ENCODE measurements at regions not wholly inside any gene's neighbourhood (a gene's known extent, or its start where the extent isn't known, plus 50 kb on each side); places are given as distances from the start of the nearest gene placed in this dataset.
A peak's percentile ranks its signal among the peaks of the same experiment; 100 is the strongest.

GRCh38 chr5:7094626-7095025, 301.3 kb upstream of the ADCY2 start:
- Histone ChIP-seq H2BK5ac (ENCODE audit: low read length) (no peak overlapping the region), H3K56ac (ENCODE audit: low read length) (no peak overlapping the region), H3K9ac (ENCODE audit: low read length) (no peak overlapping the region), H3K27ac (ENCODE audit: low read depth, low read length) (no peak overlapping the region), H3K79me2 (ENCODE audit: control insufficient read depth, insufficient read depth, low read length) (no peaks in the 10 kb centered on the region), H2AK5ac (ENCODE audit: low read length) (no peak overlapping the region), H3K4me3 (ENCODE audit: low read length) (no peak overlapping the region), H3K4me1 (ENCODE audit: control insufficient read depth, low read depth, low read length) (no peaks in the 10 kb centered on the region), H3K4me2 (ENCODE audit: low read length) (no peak overlapping the region), H3K23ac (ENCODE audit: low read length) (no peak overlapping the region), H2BK15ac (replicated peaks; ENCODE audit: low read depth) (no peak overlapping the region), H3K27me3 (ENCODE audit: insufficient read depth, low read length, poor library complexity) (no peaks in the 10 kb centered on the region), H4K5ac (ENCODE audit: low read length) (no peak overlapping the region), H3K4ac (ENCODE audit: low read depth, low read length) (no peak overlapping the region), H3K79me1 (ENCODE audit: low read length) (no peaks in the 10 kb centered on the region), H4K8ac (ENCODE audit: low read depth, low read length) (no peak overlapping the region), H2BK120ac (ENCODE audit: low read depth, low read length) (no peak overlapping the region), H3K18ac (ENCODE audit: low read length) (no peak overlapping the region), H3K36me3 (ENCODE audit: control insufficient read depth, insufficient read depth, low read length) (no peaks in the 10 kb centered on the region)
- peak; percentile 71 for DNase-seq
- no CpG with 5 or more reads among the region's 3 CpGs for WGBS (ENCODE audit: extremely low coverage, insufficient coverage, low lambda C conversion rate)

- no peak overlapping the region for H3K18ac ChIP-seq (ENCODE audit: low read length)
- no peak overlapping the region for H2BK5ac ChIP-seq (ENCODE audit: low read length)
- H2AK5ac ChIP-seq (ENCODE audit: low read length): no peak overlapping the region
- no peaks in the 10 kb centered on the region for H3K79me1 ChIP-seq (ENCODE audit: low read length)
- H3K4ac ChIP-seq (ENCODE audit: low read depth, low read length): no peak overlapping the region
- H3K56ac ChIP-seq (ENCODE audit: low read length): no peak overlapping the region
- H3K4me3 ChIP-seq (ENCODE audit: low read length): no peak overlapping the region
- H3K36me3 ChIP-seq (ENCODE audit: control insufficient read depth, insufficient read depth, low read length): no peaks in the 10 kb centered on the region
- H4K8ac ChIP-seq (ENCODE audit: low read depth, low read length): no peak overlapping the region
- no peak overlapping the region for H2BK120ac ChIP-seq (ENCODE audit: low read depth, low read length)
- WGBS (ENCODE audit: extremely low coverage, insufficient coverage, low lambda C conversion rate): no CpG with 5 or more reads among the region's 2 CpGs
- no peaks in the 10 kb centered on the region for H3K4me1 ChIP-seq (ENCODE audit: control insufficient read depth, low read depth, low read length)
- no peak overlapping the region for H3K27ac ChIP-seq (ENCODE audit: low read depth, low read length)
- no peak overlapping the region for H4K5ac ChIP-seq (ENCODE audit: low read length)
- no peak overlapping the region for H3K23ac ChIP-seq (ENCODE audit: low read length)
- no peaks in the 10 kb centered on the region for H3K79me2 ChIP-seq (ENCODE audit: control insufficient read depth, insufficient read depth, low read length)
- H3K4me2 ChIP-seq (ENCODE audit: low read length): no peak overlapping the region
- no peak overlapping the region for H2BK15ac ChIP-seq (replicated peaks; ENCODE audit: low read depth)
- H3K9ac ChIP-seq (ENCODE audit: low read length): no peak overlapping the region
- no peak for DNase-seq
- H3K27me3 ChIP-seq (ENCODE audit: insufficient read depth, low read length, poor library complexity): no peaks in the 10 kb centered on the region
These were observed 299.6 kb upstream of the ADCY2 start for GRCh38 chr5:7096294-7096693.

- H3K4ac ChIP-seq (ENCODE audit: low read depth, low read length): peak overlapping the region; percentile 12
- no peak overlapping the region for H3K4me2 ChIP-seq (ENCODE audit: low read length)
- no peak overlapping the region for H3K9ac ChIP-seq (ENCODE audit: low read length)
- H2BK120ac ChIP-seq (ENCODE audit: low read depth, low read length): no peak overlapping the region
- no peaks in the 10 kb centered on the region for H3K4me1 ChIP-seq (ENCODE audit: control insufficient read depth, low read depth, low read length)
- H3K56ac ChIP-seq (ENCODE audit: low read length): no peak overlapping the region
- H3K27ac ChIP-seq (ENCODE audit: low read depth, low read length): no peak overlapping the region
- no peak overlapping the region for H3K23ac ChIP-seq (ENCODE audit: low read length)
- no CpG with 5 or more reads among the region's 5 CpGs for WGBS (ENCODE audit: extremely low coverage, insufficient coverage, low lambda C conversion rate)
- DNase-seq: no peak
- no peak overlapping the region for H2BK15ac ChIP-seq (replicated peaks; ENCODE audit: low read depth)
- no peak overlapping the region for H3K18ac ChIP-seq (ENCODE audit: low read length)
- no peak overlapping the region for H2BK5ac ChIP-seq (ENCODE audit: low read length)
- H3K79me1 ChIP-seq (ENCODE audit: low read length): no peaks in the 10 kb centered on the region
- H3K4me3 ChIP-seq (ENCODE audit: low read length): no peak overlapping the region
- H3K27me3 ChIP-seq (ENCODE audit: insufficient read depth, low read length, poor library complexity): no peaks in the 10 kb centered on the region
- no peak overlapping the region for H2AK5ac ChIP-seq (ENCODE audit: low read length)
- H3K36me3 ChIP-seq (ENCODE audit: control insufficient read depth, insufficient read depth, low read length): no peaks in the 10 kb centered on the region
- H4K8ac ChIP-seq (ENCODE audit: low read depth, low read length): no peak overlapping the region
- H4K5ac ChIP-seq (ENCODE audit: low read length): no peak overlapping the region
- H3K79me2 ChIP-seq (ENCODE audit: control insufficient read depth, insufficient read depth, low read length): no peaks in the 10 kb centered on the region
These were observed 290.6 kb upstream of the ADCY2 start for GRCh38 chr5:7105358-7105757.

- Histone ChIP-seq H3K27me3 (ENCODE audit: insufficient read depth, low read length, poor library complexity) (peaks cover 1% of the 10 kb centered on the region), H4K5ac (ENCODE audit: low read length) (no peak overlapping the region), H3K4me1 (ENCODE audit: control insufficient read depth, low read depth, low read length) (no peaks in the 10 kb centered on the region), H3K56ac (ENCODE audit: low read length) (no peak overlapping the region), H4K8ac (ENCODE audit: low read depth, low read length) (no peak overlapping the region), H3K9ac (ENCODE audit: low read length) (no peak overlapping the region), H2BK120ac (ENCODE audit: low read depth, low read length) (no peak overlapping the region), H2AK5ac (ENCODE audit: low read length) (no peak overlapping the region), H3K4me2 (ENCODE audit: low read length) (no peak overlapping the region), H3K4me3 (ENCODE audit: low read length) (no peak overlapping the region), H3K18ac (ENCODE audit: low read length) (no peak overlapping the region), H2BK15ac (replicated peaks; ENCODE audit: low read depth) (no peak overlapping the region), H3K4ac (ENCODE audit: low read depth, low read length) (no peak overlapping the region), H3K23ac (ENCODE audit: low read length) (no peak overlapping the region), H3K27ac (ENCODE audit: low read depth, low read length) (no peak overlapping the region), H3K36me3 (ENCODE audit: control insufficient read depth, insufficient read depth, low read length) (no peaks in the 10 kb centered on the region), H3K79me1 (ENCODE audit: low read length) (no peaks in the 10 kb centered on the region), H3K79me2 (ENCODE audit: control insufficient read depth, insufficient read depth, low read length) (no peaks in the 10 kb centered on the region), H2BK5ac (ENCODE audit: low read length) (no peak overlapping the region)
- DNase-seq: no peak
- no CpG with 5 or more reads among the region's 6 CpGs for whole genome bisulfite sequencing (ENCODE audit: extremely low coverage, insufficient coverage, low lambda C conversion rate)
These were observed 278.0 kb upstream of the ADCY2 start for GRCh38 chr5:7117961-7118360.

- no peak overlapping the region for H3K9ac ChIP-seq (ENCODE audit: low read length)
- H3K79me2 ChIP-seq (ENCODE audit: control insufficient read depth, insufficient read depth, low read length): no peaks in the 10 kb centered on the region
- H3K4ac ChIP-seq (ENCODE audit: low read depth, low read length): no peak overlapping the region
- no peak overlapping the region for H3K18ac ChIP-seq (ENCODE audit: low read length)
- no CpG with 5 or more reads among the region's 4 CpGs for WGBS (ENCODE audit: extremely low coverage, insufficient coverage, low lambda C conversion rate)
- no peaks in the 10 kb centered on the region for H3K36me3 ChIP-seq (ENCODE audit: control insufficient read depth, insufficient read depth, low read length)
- no peak for DNase-seq
- H3K27ac ChIP-seq (ENCODE audit: low read depth, low read length): no peak overlapping the region
- H2BK120ac ChIP-seq (ENCODE audit: low read depth, low read length): no peak overlapping the region
- no peak overlapping the region for H3K23ac ChIP-seq (ENCODE audit: low read length)
- H3K79me1 ChIP-seq (ENCODE audit: low read length): no peaks in the 10 kb centered on the region
- H2BK5ac ChIP-seq (ENCODE audit: low read length): no peak overlapping the region
- H4K5ac ChIP-seq (ENCODE audit: low read length): no peak overlapping the region
- H3K4me2 ChIP-seq (ENCODE audit: low read length): no peak overlapping the region
- H2BK15ac ChIP-seq (replicated peaks; ENCODE audit: low read depth): no peak overlapping the region
- H3K4me3 ChIP-seq (ENCODE audit: low read length): no peak overlapping the region
- no peaks in the 10 kb centered on the region for H3K4me1 ChIP-seq (ENCODE audit: control insufficient read depth, low read depth, low read length)
- no peak overlapping the region for H4K8ac ChIP-seq (ENCODE audit: low read depth, low read length)
- no peaks in the 10 kb centered on the region for H3K27me3 ChIP-seq (ENCODE audit: insufficient read depth, low read length, poor library complexity)
- no peak overlapping the region for H3K56ac ChIP-seq (ENCODE audit: low read length)
- no peak overlapping the region for H2AK5ac ChIP-seq (ENCODE audit: low read length)
These were observed 264.3 kb upstream of the ADCY2 start for GRCh38 chr5:7131680-7132079.

- no peaks in the 10 kb centered on the region for H3K79me2 ChIP-seq (ENCODE audit: control insufficient read depth, insufficient read depth, low read length)
- no peak overlapping the region for H3K56ac ChIP-seq (ENCODE audit: low read length)
- H3K27me3 ChIP-seq (ENCODE audit: insufficient read depth, low read length, poor library complexity): no peaks in the 10 kb centered on the region
- no peak overlapping the region for H3K4me3 ChIP-seq (ENCODE audit: low read length)
- no peaks in the 10 kb centered on the region for H3K36me3 ChIP-seq (ENCODE audit: control insufficient read depth, insufficient read depth, low read length)
- no peak overlapping the region for H2BK120ac ChIP-seq (ENCODE audit: low read depth, low read length)
- no peak overlapping the region for H4K8ac ChIP-seq (ENCODE audit: low read depth, low read length)
- H2BK15ac ChIP-seq (replicated peaks; ENCODE audit: low read depth): no peak overlapping the region
- no CpG with 5 or more reads among the region's 1 CpG for WGBS (ENCODE audit: extremely low coverage, insufficient coverage, low lambda C conversion rate)
- DNase-seq: peak; percentile 46
- H3K4ac ChIP-seq (ENCODE audit: low read depth, low read length): no peak overlapping the region
- no peak overlapping the region for H3K9ac ChIP-seq (ENCODE audit: low read length)
- no peak overlapping the region for H2AK5ac ChIP-seq (ENCODE audit: low read length)
- H3K27ac ChIP-seq (ENCODE audit: low read depth, low read length): no peak overlapping the region
- no peaks in the 10 kb centered on the region for H3K79me1 ChIP-seq (ENCODE audit: low read length)
- no peak overlapping the region for H3K4me2 ChIP-seq (ENCODE audit: low read length)
- H3K4me1 ChIP-seq (ENCODE audit: control insufficient read depth, low read depth, low read length): no peaks in the 10 kb centered on the region
- H3K18ac ChIP-seq (ENCODE audit: low read length): no peak overlapping the region
- H3K23ac ChIP-seq (ENCODE audit: low read length): no peak overlapping the region
- no peak overlapping the region for H2BK5ac ChIP-seq (ENCODE audit: low read length)
- H4K5ac ChIP-seq (ENCODE audit: low read length): no peak overlapping the region
These were observed 249.1 kb upstream of the ADCY2 start for GRCh38 chr5:7146886-7147285.

Data from mesendoderm (in vitro differentiated cells).